H1 (cell line): ENCODE measurements at regions not wholly inside any gene's neighbourhood (a gene's known extent, or its start where the extent isn't known, plus 50 kb on each side); places are given as distances from the start of the nearest gene placed in this dataset.

Experiments
- CTCF ChIA-PET: fragments of 300-600 bp; sonication (Branson Sonifier 250); formaldehyde crosslinking; loops from one replicate; lab custom pipeline; 2021; ENCODE audit not compliant: partially characterized antibody; lab: Charles Lee
- POLR2A ChIA-PET: fragments of 300-600 bp; sonication (Branson Sonifier 250); formaldehyde crosslinking; loops from one replicate; lab custom pipeline; 2021; ENCODE audit warnings: inconsistent platforms; ENCODE audit not compliant: partially characterized antibody; lab: Charles Lee
- DNase-seq, 2 experiments: peaks; one replicate each; pipeline versions ENCODE4 v3.0.0 to v3.0.0-alpha.2; 2010 to 2022; ENCODE audit warnings: low spot score in 2 of 2, low read depth in 1 of 2, mixed read lengths in 1 of 2
- FAIRE-seq: peaks from 2 replicates; lab custom pipeline; 2011; peaks lifted over from hg19 to GRCh38; lab: Jason Lieb, UNC
- H2AFZ ChIP-seq: 2 replicates; pipeline ENCODE4 v1.8.1; 2012; ENCODE audit warnings: low read length, inconsistent platforms
- H2AK5ac ChIP-seq: 2 replicates; pipeline ENCODE4 v1.6.1; 2013; ENCODE audit warnings: low read depth, low read length
- H2BK120ac ChIP-seq: replicated peaks from 2 replicates; pipeline ENCODE3; 2013; ENCODE audit warnings: low read depth, low read length, inconsistent platforms
- H2BK12ac ChIP-seq: 2 replicates; pipeline ENCODE4 v1.6.1; 2013; ENCODE audit warnings: low read depth, low read length
- H2BK15ac ChIP-seq: 2 replicates; pipeline ENCODE4 v1.6.1; 2013; ENCODE audit warnings: low read length
- H2BK20ac ChIP-seq: 2 replicates; pipeline ENCODE4 v1.6.1; 2013; ENCODE audit warnings: low read length
- H2BK5ac ChIP-seq: 2 replicates; pipeline ENCODE4 v1.6.1; 2013; ENCODE audit warnings: low read depth, low read length
- H3K14ac ChIP-seq: 2 replicates; pipeline ENCODE4 v1.6.1; 2013; ENCODE audit warnings: inconsistent platforms; ENCODE audit not compliant: insufficient read length
- H3K18ac ChIP-seq: 2 replicates; pipeline ENCODE4 v1.6.1; 2013; ENCODE audit warnings: low read length; ENCODE audit errors: extremely low read depth
- H3K23ac ChIP-seq: 2 replicates; pipeline ENCODE4 v1.6.1; 2013; ENCODE audit warnings: inconsistent platforms; ENCODE audit not compliant: insufficient read length
- H3K23me2 ChIP-seq: 2 replicates; pipeline ENCODE4 v1.6.1; 2013; ENCODE audit warnings: low read depth, low read length
- H3K27ac ChIP-seq: 2 replicates; pipeline ENCODE4 v1.6.1; 2011; ENCODE audit warnings: low read depth, low read length, inconsistent platforms
- H3K27me3 ChIP-seq, 4 experiments: replicated peaks in 1 of 4; 1 replicate in 1 of 4; 2 replicates in 3 of 4; pipeline versions ENCODE4 v1.6.1 to v1.8.1; 2011 to 2013; ENCODE audit warnings: low read length in 3 of 4, mild to moderate bottlenecking in 3 of 4, inconsistent platforms in 2 of 4, mixed read lengths in 2 of 4, moderate library complexity in 1 of 4; ENCODE audit not compliant: control insufficient read depth in 3 of 4, insufficient read depth in 3 of 4; ENCODE audit errors: extremely low read depth in 1 of 4
- H3K36me3 ChIP-seq, 4 experiments: 2 replicates each; pipeline versions ENCODE4 v1.6.1 to v1.8.1; 2011 to 2013; ENCODE audit warnings: mild to moderate bottlenecking in 4 of 4, low read length in 3 of 4, moderate library complexity in 2 of 4, control low read depth in 1 of 4, inconsistent platforms in 1 of 4; ENCODE audit not compliant: insufficient read depth in 4 of 4, control insufficient read depth in 2 of 4
- H3K4ac ChIP-seq: replicated peaks from 2 replicates; pipeline ENCODE3; 2013; ENCODE audit warnings: low read length, low read depth, mixed read lengths, inconsistent platforms; ENCODE audit not compliant: insufficient read length
- H3K4me1 ChIP-seq, 4 experiments: replicated peaks in 1 of 4; 1 replicate in 1 of 4; 2 replicates in 3 of 4; pipeline versions ENCODE4 v1.6.1 to v1.8.1; 2011 to 2013; ENCODE audit warnings: low read length in 3 of 4, inconsistent platforms in 2 of 4, mixed read lengths in 1 of 4; ENCODE audit not compliant: insufficient read depth in 4 of 4, control insufficient read depth in 3 of 4
- H3K4me2 ChIP-seq, 2 experiments: 2 replicates each; pipeline versions ENCODE4 v1.6.1 to v1.8.1; 2011 to 2013; ENCODE audit warnings: low read depth in 2 of 2, low read length in 2 of 2, control low read depth in 1 of 2, inconsistent platforms in 1 of 2, mild to moderate bottlenecking in 1 of 2; ENCODE audit not compliant: insufficient read depth in 1 of 2
- H3K4me3 ChIP-seq, 4 experiments: fragments of 200-600, 300-600 bp in 1 of 4; sonication (generic), shearing (Covaris generic), sonication (Bioruptor Twin) in 1 of 4; 2 replicates each; pipeline versions ENCODE4 v1.5.1 to v1.8.1; 2011 to 2016; ENCODE audit warnings: low read length in 4 of 4, low read depth in 3 of 4, control low read depth in 2 of 4, inconsistent platforms in 2 of 4, mild to moderate bottlenecking in 2 of 4, mixed read lengths in 1 of 4, moderate library complexity in 1 of 4; ENCODE audit not compliant: insufficient read depth in 2 of 4; ENCODE audit errors: extremely low read depth in 1 of 4
- H3K56ac ChIP-seq: replicated peaks from 2 replicates; pipeline ENCODE3; 2013; ENCODE audit warnings: low read depth, mild to moderate bottlenecking, mixed read lengths, low read length, inconsistent platforms; ENCODE audit not compliant: insufficient read length
- H3K79me1 ChIP-seq: 2 replicates; pipeline ENCODE4 v1.6.1; 2013; ENCODE audit warnings: low read depth, low read length, control low read depth
- H3K79me2 ChIP-seq, 2 experiments: 2 replicates each; pipeline versions ENCODE4 v1.6.1 to v1.8.1; 2012 to 2013; ENCODE audit warnings: low read length in 2 of 2, mild to moderate bottlenecking in 2 of 2, inconsistent platforms in 1 of 2; ENCODE audit not compliant: insufficient read depth in 2 of 2, control insufficient read depth in 1 of 2
- H3K9ac ChIP-seq, 4 experiments: replicated peaks in 1 of 4; 1 replicate in 1 of 4; 2 replicates in 3 of 4; pipeline versions ENCODE4 v1.6.1 to v1.8.1; 2011 to 2013; ENCODE audit warnings: low read depth in 3 of 4, low read length in 3 of 4, control low read depth in 2 of 4, mild to moderate bottlenecking in 2 of 4, moderate library complexity in 2 of 4, inconsistent platforms in 1 of 4; ENCODE audit errors: extremely low read depth in 1 of 4
- H3K9me3 ChIP-seq, 2 experiments: 2 replicates each; pipeline versions ENCODE4 v1.6.1 to v1.8.1; 2012 to 2013; ENCODE audit warnings: mild to moderate bottlenecking in 2 of 2, moderate library complexity in 2 of 2, control low read depth in 1 of 2, inconsistent platforms in 1 of 2, low read depth in 1 of 2, low read length in 1 of 2, mixed read lengths in 1 of 2; ENCODE audit not compliant: insufficient read depth in 2 of 2
- H4K20me1 ChIP-seq, 2 experiments: replicated peaks in 1 of 2; 2 replicates each; pipeline versions ENCODE3 to v1.8.1; 2011 to 2013; ENCODE audit warnings: inconsistent platforms in 2 of 2, low read length in 2 of 2, mild to moderate bottlenecking in 1 of 2; ENCODE audit not compliant: insufficient read depth in 2 of 2, control insufficient read depth in 1 of 2
- H4K5ac ChIP-seq: 2 replicates; pipeline ENCODE4 v1.6.1; 2013; ENCODE audit warnings: low read length, low read depth, mixed read lengths, inconsistent platforms; ENCODE audit not compliant: insufficient read length
- H4K8ac ChIP-seq: 2 replicates; pipeline ENCODE4 v1.8.0; 2013; ENCODE audit warnings: mild to moderate bottlenecking, moderate library complexity, low read length, inconsistent platforms; ENCODE audit not compliant: insufficient read depth; ENCODE audit errors: extremely low read depth
- H4K91ac ChIP-seq: replicated peaks from 2 replicates; pipeline ENCODE3; 2013; ENCODE audit warnings: low read length, mixed read lengths, inconsistent platforms; ENCODE audit not compliant: insufficient read length
- ATF3 ChIP-seq: IDR thresholded peaks from 2 replicates; pipeline ENCODE4 v1.6.1; 2011; ENCODE audit warnings: low read depth, mild to moderate bottlenecking, low read length; ENCODE audit not compliant: insufficient read depth
- CBX5 ChIP-seq: fragments of 300-800, 300-1000 bp; sonication (generic); IDR thresholded peaks from 2 replicates; pipeline ENCODE4 v1.7.1; 2016; ENCODE audit warnings: antibody characterized with exemption, low read length, low read depth
- CBX8 ChIP-seq: fragments of 300-800, 300-1000 bp; sonication (generic); IDR thresholded peaks from 2 replicates; pipeline ENCODE4 v1.7.1; 2016; ENCODE audit warnings: low read depth, low read length, borderline replicate concordance
- GTF2F1 ChIP-seq: IDR thresholded peaks from 2 replicates; pipeline ENCODE4 v1.6.1; 2012; ENCODE audit warnings: low read depth, low read length, improper control_type of control experiment, borderline replicate concordance
- HDAC2 ChIP-seq, 2 experiments: fragments of 300-600 bp in 1 of 2; sonication (generic) in 1 of 2; IDR thresholded peaks; 2 replicates each; pipeline ENCODE4 v1.6.1; 2011 to 2012; ENCODE audit warnings: low read depth in 2 of 2, low read length in 2 of 2, mild to moderate bottlenecking in 2 of 2, moderate library complexity in 2 of 2, borderline replicate concordance in 1 of 2, inconsistent platforms in 1 of 2
- RXRA ChIP-seq: IDR thresholded peaks from 2 replicates; pipeline ENCODE4 v1.6.1; 2011; ENCODE audit warnings: low read depth, mild to moderate bottlenecking, low read length, moderate library complexity; ENCODE audit not compliant: insufficient read depth
- SUZ12 ChIP-seq: fragments of 200-600 bp; sonication (generic); IDR thresholded peaks from 2 replicates; pipeline ENCODE4 v1.6.1; 2012; ENCODE audit warnings: mild to moderate bottlenecking, inconsistent platforms, low read length, moderate library complexity, mixed read lengths
- WGBS, 2 experiments: shearing (Covaris generic) in 1 of 2; methylation state at CpG; one replicate each; pipeline versions ENCODE4 v1.1.6 to v1.1.7; 2013 to 2015; ENCODE audit warnings: low lambda C conversion rate in 2 of 2, mixed read lengths in 2 of 2, inconsistent platforms in 1 of 2, low coverage in 1 of 2, missing lambda C conversion rate in 1 of 2; ENCODE audit not compliant: insufficient replicate concordance in 2 of 2, insufficient coverage in 1 of 2, insufficient read length in 1 of 2; ENCODE audit errors: extremely low coverage in 1 of 2, missing lambda C conversion rate in 1 of 2; 5-methylcytosine and 5-hydroxymethylcytosine counted together

- 92% methylated on average over 1 of the region's 1 CpG; no CpG with 5 or more reads in 1 of the 2 experiments for WGBS, 2 experiments
- DNase-seq (no peak), FAIRE-seq (no peak)
- H4K5ac ChIP-seq: no peak overlapping the region
- H2BK15ac ChIP-seq: no peak overlapping the region
- CTCF ChIA-PET: no interaction called here
- H2BK20ac ChIP-seq: no peak overlapping the region
- H3K4me2 ChIP-seq: no peak overlapping the region
- H3K27ac ChIP-seq: no peak overlapping the region
- no peak overlapping the region for H2AK5ac ChIP-seq
- H3K18ac ChIP-seq: no peak overlapping the region
- no peak overlapping the region for H3K14ac ChIP-seq
- no peaks in the 10 kb centered on the region for H3K4me1 ChIP-seq
- H3K79me2 ChIP-seq: no peaks in the 10 kb centered on the region
- no peaks in the 10 kb centered on the region for H3K79me1 ChIP-seq
- H3K27me3 ChIP-seq: no peaks in the 10 kb centered on the region
- H3K23me2 ChIP-seq: no peaks in the 10 kb centered on the region
- no peak overlapping the region for H4K91ac ChIP-seq
- no peaks in the 10 kb centered on the region for H3K36me3 ChIP-seq
- H3K9ac ChIP-seq: no peak overlapping the region
- no peak overlapping the region for H2BK120ac ChIP-seq
- no peaks in the 10 kb centered on the region for H4K20me1 ChIP-seq
- no peak overlapping the region for H3K56ac ChIP-seq
- no peak overlapping the region for H4K8ac ChIP-seq
- no peak overlapping the region for H3K4ac ChIP-seq
- no peak overlapping the region for H3K4me3 ChIP-seq
- no peak overlapping the region for H3K23ac ChIP-seq
- H2BK12ac ChIP-seq: no peak overlapping the region
- TF ChIP-seq ATF3 (no peak), RXRA (no peak), CBX5 (no peak), SUZ12 (no peak), CBX8 (no peak), HDAC2 (IDR thresholded peaks at IDR 0.05; ENCODE audit: borderline replicate concordance in 1 of 2, low read depth in 2 of 2, low read length in 2 of 2) (no peak), GTF2F1 (no peak)
- TF ChIP-seq, all 59 proteins: peak for 0
- no peak overlapping the region for H2AFZ ChIP-seq
- H3K9me3 ChIP-seq: no peaks in the 10 kb centered on the region
- POLR2A ChIA-PET: no interaction called here
- H2BK5ac ChIP-seq: no peak overlapping the region
Observed at GRCh38 chr2:81234711-81235110, 930.2 kb upstream of the LRRTM1 start.
